22Rv1 (cell line): ENCODE measurements at regions not wholly inside any gene's neighbourhood (a gene's known extent, or its start where the extent isn't known, plus 50 kb on each side); places are given as distances from the start of the nearest gene placed in this dataset.

ENCODE experiments used
- H3K27ac ChIP-seq: fragments of 450-650 bp; 2 replicates; pipeline ENCODE4 v1.5.1; 2017
- ZFX ChIP-seq: fragments of 450-650 bp; IDR thresholded peaks from 2 replicates; pipeline ENCODE4 v1.6.1; 2017; ENCODE audit warnings: antibody characterized with exemption, borderline replicate concordance
- TF ChIP-seq, protein P1 (sequence below): fragments of 450-650 bp; IDR thresholded peaks from 2 replicates; pipeline ENCODE4 v1.5.1; 2017; ENCODE audit warnings: mild to moderate bottlenecking

DNA sequence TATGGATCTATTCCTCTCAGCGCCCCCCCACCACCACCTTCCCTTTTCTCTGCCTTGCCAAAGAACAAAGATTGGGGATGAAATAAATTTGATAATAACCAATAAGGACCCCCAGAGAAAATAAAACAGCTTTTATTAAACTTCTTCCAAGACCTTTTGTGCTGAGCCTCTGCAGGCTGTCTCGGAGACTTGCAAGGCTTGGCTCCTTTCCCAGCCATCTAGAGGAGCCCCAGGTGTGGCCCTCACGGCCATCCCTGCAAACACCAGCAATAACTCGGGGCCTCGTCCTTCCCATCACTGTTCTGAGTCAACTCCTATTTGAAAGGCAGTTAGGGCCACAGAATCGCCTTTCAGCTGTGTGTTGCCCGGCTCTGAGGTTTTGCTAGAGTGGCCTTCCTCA lies 51.2 kb upstream of the LMO1 start:
- TF ChIP-seq ZFX, result no peak
- TF ChIP-seq, protein P1, sequence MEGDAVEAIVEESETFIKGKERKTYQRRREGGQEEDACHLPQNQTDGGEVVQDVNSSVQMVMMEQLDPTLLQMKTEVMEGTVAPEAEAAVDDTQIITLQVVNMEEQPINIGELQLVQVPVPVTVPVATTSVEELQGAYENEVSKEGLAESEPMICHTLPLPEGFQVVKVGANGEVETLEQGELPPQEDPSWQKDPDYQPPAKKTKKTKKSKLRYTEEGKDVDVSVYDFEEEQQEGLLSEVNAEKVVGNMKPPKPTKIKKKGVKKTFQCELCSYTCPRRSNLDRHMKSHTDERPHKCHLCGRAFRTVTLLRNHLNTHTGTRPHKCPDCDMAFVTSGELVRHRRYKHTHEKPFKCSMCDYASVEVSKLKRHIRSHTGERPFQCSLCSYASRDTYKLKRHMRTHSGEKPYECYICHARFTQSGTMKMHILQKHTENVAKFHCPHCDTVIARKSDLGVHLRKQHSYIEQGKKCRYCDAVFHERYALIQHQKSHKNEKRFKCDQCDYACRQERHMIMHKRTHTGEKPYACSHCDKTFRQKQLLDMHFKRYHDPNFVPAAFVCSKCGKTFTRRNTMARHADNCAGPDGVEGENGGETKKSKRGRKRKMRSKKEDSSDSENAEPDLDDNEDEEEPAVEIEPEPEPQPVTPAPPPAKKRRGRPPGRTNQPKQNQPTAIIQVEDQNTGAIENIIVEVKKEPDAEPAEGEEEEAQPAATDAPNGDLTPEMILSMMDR, result no peak
- no peak overlapping the region for H3K27ac ChIP-seq

DNA sequence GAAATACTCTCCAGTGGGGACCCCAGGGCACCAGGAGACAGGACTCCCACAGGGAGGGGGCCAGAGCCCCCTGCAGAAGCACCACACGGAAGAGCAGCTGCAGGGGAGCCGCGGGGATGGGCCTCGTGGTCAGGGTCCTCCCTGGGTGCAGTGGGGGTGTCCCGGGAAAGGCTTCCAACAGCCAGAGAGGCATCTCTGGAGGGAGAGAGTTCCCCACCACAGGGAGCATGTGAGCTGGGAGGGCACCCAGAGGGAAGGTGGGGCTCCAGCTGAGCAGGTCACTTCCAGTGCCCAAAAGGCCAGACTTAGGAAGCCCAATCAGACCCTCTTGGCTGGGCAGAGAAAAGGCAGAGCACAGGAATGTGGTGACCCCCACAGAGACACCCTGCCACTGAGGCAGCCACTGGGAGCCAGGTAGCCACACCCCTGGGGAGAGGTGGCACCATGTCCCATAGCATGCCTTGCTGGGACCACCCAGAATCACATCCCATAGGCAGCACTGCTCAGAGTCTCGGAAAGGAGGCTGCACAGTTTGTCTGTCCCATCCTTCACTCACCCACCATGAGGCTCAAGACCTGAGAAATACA lies 49.9 kb upstream of the LMO1 start:
- TF ChIP-seq, protein P1, result no peak
- TF ChIP-seq ZFX, result no peak

More for the DNA sequence above, 49.9 kb upstream of the LMO1 start:
- H3K27ac ChIP-seq, result no peak overlapping the region
